Psoas muscle (tissue), 7 donors: ENCODE measurements at regions not wholly inside any gene's neighbourhood (a gene's known extent, or its start where the extent isn't known, plus 50 kb on each side); places are given as distances from the start of the nearest gene placed in this dataset.
A peak's percentile ranks its signal among the peaks of the same experiment; 100 is the strongest.

Source experiments
- ATAC-seq, 4 donors: fragments of 200-7000 bp; cut with Tn5 transposase; one replicate each; pipeline ENCODE4 v1.9.1; 2020; ENCODE audit warnings: moderate library complexity in 3 of 4, mild to moderate bottlenecking in 2 of 4
- DNase-seq, 2 donors: peaks; one replicate each; pipeline ENCODE4 v3.0.0-alpha.2; 2020
- H3K27ac ChIP-seq: fragments of 200-600 bp; one replicate; pipeline ENCODE4 v1.8.0; 2022
- H3K27me3 ChIP-seq, 3 donors: fragments of 200-600 bp in 1 of 3; one replicate each; pipeline versions ENCODE4 v1.6.1 to v1.8.0; 2013 to 2022; ENCODE audit warnings: low read length in 2 of 3, mild to moderate bottlenecking in 2 of 3, moderate library complexity in 1 of 3; ENCODE audit not compliant: insufficient read depth in 3 of 3
- H3K36me3 ChIP-seq, 2 donors: fragments of 200-600 bp in 1 of 2; one replicate each; pipeline versions ENCODE4 v1.6.1 to v1.8.0; 2013 to 2022; ENCODE audit warnings: low read depth in 1 of 2, mild to moderate bottlenecking in 1 of 2, moderate library complexity in 1 of 2; ENCODE audit not compliant: insufficient read depth in 1 of 2
- H3K4me1 ChIP-seq: fragments of 200-600 bp; one replicate; pipeline ENCODE4 v1.8.0; 2022
- H3K4me3 ChIP-seq: fragments of 200-600 bp; one replicate; pipeline ENCODE4 v1.8.0; 2022; ENCODE audit warnings: mild to moderate bottlenecking
- H3K9me3 ChIP-seq: fragments of 200-600 bp; one replicate; pipeline ENCODE4 v1.8.0; 2022
- CTCF ChIP-seq: fragments of 200-600 bp; IDR thresholded peaks from one replicate; pipeline ENCODE4 v1.8.0; 2022; ENCODE audit warnings: antibody characterized with exemption
- WGBS, 3 donors: extraction: QIAGEN DNeasy Blood & Tissue Kit; methylation state at CpG; one replicate each; pipeline versions ENCODE4 v1.1.6 to v1.1.7; 2013; 5-methylcytosine and 5-hydroxymethylcytosine counted together
- intact Hi-C, 2 donors: fragments of 100-400 bp; cut with DNase I; formaldehyde crosslinking; loops; one replicate each; pipeline versions ENCODE4 v1.11.0 to v1.14.2; 2022
- donor health status: healthy with polysubstance abuse.
- donor health status: DM: no; HTN: no; CAD: no; lungs with moderate emphysema.
- donor health status: Bipolar disorder and iron deficiency.
- donor health status: healthy.
- donor health status: DM: yes; HTN: yes; CAD: no.
- donor health status: DM: no; HTN: no; CAD: no.
- donor health status: DM: yes; HTN: yes; CAD: no.

GRCh38 chr20:10837901-10838300 is 164.1 kb upstream of the JAG1 start:
- H3K9me3 ChIP-seq: peaks cover 7% of the 10 kb centered on the region
- no peaks in the 10 kb centered on the region for H3K27me3 ChIP-seq
- H3K36me3 ChIP-seq: no peaks in the 10 kb centered on the region
- H3K4me1 ChIP-seq: no peaks in the 10 kb centered on the region
- no peak overlapping the region for H3K4me3 ChIP-seq
- TF ChIP-seq CTCF: no peak
- H3K27ac ChIP-seq: no peak overlapping the region
- intact Hi-C loops: no loop called here
- DNase-seq (no peak), ATAC-seq (no peak)

- DNase-seq: no peak
- H3K27me3 ChIP-seq: no peaks in the 10 kb centered on the region
- no peak for ATAC-seq
- no peak overlapping the region for H3K27ac ChIP-seq
- no peaks in the 10 kb centered on the region for H3K4me1 ChIP-seq
- 79 to 85% (median 81%) methylated on average over 3 of the region's 3 CpGs for WGBS, 3 donors
- no peak for TF ChIP-seq CTCF
- intact Hi-C loops: no loop called here
- peaks cover 7% of the 10 kb centered on the region for H3K9me3 ChIP-seq
- H3K36me3 ChIP-seq: no peaks in the 10 kb centered on the region
- no peak overlapping the region for H3K4me3 ChIP-seq
Observed at GRCh38 chr20:10842116-10842515, 168.3 kb upstream of the JAG1 start.

GRCh38 chr20:10843146-10843711 is 169.4 kb upstream of the JAG1 start:
- 45 to 64% (median 57%) methylated on average over 5 of the region's 5 CpGs for WGBS, 3 donors
- Histone ChIP-seq H3K27me3 (no peaks in the 10 kb centered on the region), H3K4me1 (no peaks in the 10 kb centered on the region), H3K9me3 (peaks cover 7% of the 10 kb centered on the region), H3K36me3 (no peaks in the 10 kb centered on the region), H3K4me3 (no peak overlapping the region), H3K27ac (no peak overlapping the region)
- intact Hi-C loops: no loop called here
- TF ChIP-seq CTCF: no peak
- DNase-seq: no peak
- ATAC-seq: no peak

- Histone ChIP-seq H3K27me3 (no peaks in the 10 kb centered on the region), H3K4me1 (no peaks in the 10 kb centered on the region), H3K4me3 (no peak overlapping the region), H3K36me3 (no peaks in the 10 kb centered on the region), H3K27ac (no peak overlapping the region), H3K9me3 (peaks cover 4% of the 10 kb centered on the region)
- ATAC-seq (no peak), DNase-seq (no peak)
- intact Hi-C loops: no loop called here
- no peak for TF ChIP-seq CTCF
Observed at GRCh38 chr20:10846766-10847165, 173.0 kb upstream of the JAG1 start.

- Histone ChIP-seq H3K27me3 (no peaks in the 10 kb centered on the region), H3K27ac (no peak overlapping the region), H3K36me3 (no peaks in the 10 kb centered on the region), H3K4me3 (no peak overlapping the region), H3K9me3 (no peaks in the 10 kb centered on the region), H3K4me1 (no peaks in the 10 kb centered on the region)
- intact Hi-C loops: no loop called here
- WGBS, 3 donors: 34 to 58% (median 47%) methylated on average over 6 of the region's 6 CpGs
- DNase-seq: no peak
- ATAC-seq: peak; percentile 42 to 77 (median 65)
- TF ChIP-seq CTCF: no peak
Observed at GRCh38 chr20:10848810-10849370, 175.1 kb upstream of the JAG1 start.
